CD4-positive, alpha-beta T cell (primary cell): ENCODE measurements at regions not wholly inside any gene's neighbourhood (a gene's known extent, or its start where the extent isn't known, plus 50 kb on each side); places are given as distances from the start of the nearest gene placed in this dataset.

ENCODE experiments used
- ATAC-seq: fragments of 200-7000 bp; cut with Tn5 transposase; one replicate; pipeline ENCODE4 v1.10.0; 2022; ENCODE audit warnings: mild to moderate bottlenecking; ENCODE audit not compliant: poor library complexity
- CTCF ChIA-PET: fragments of 350-600 bp; sonication (Branson Sonifier 250); formaldehyde crosslinking; loops from one replicate; lab custom pipeline; 2021; ENCODE audit warnings: antibody characterized with exemption, inconsistent platforms; lab: Charles Lee
- POLR2A ChIA-PET: fragments of 350-600 bp; sonication (Branson Sonifier 250); formaldehyde crosslinking; loops from one replicate; lab custom pipeline; 2021; ENCODE audit warnings: antibody characterized with exemption, inconsistent platforms; lab: Charles Lee
- DNase-seq, 14 experiments: peaks; one replicate each; pipeline ENCODE4 v3.0.0-alpha.2; 2013 to 2020; ENCODE audit warnings: mixed read lengths in 2 of 14
- H3K27ac ChIP-seq, 2 donors: one replicate each; pipeline versions ENCODE4 v1.5.1 to v1.7.0; 2013; ENCODE audit warnings: low read length in 2 of 2, low read depth in 1 of 2, mild to moderate bottlenecking in 1 of 2
- H3K27me3 ChIP-seq, 2 experiments: 1 replicate in 1 of 2; 2 replicates in 1 of 2; pipeline versions ENCODE4 v1.6.1 to v1.7.0; 2013; ENCODE audit warnings: low read length in 2 of 2, control low read depth in 1 of 2, mild to moderate bottlenecking in 1 of 2, moderate library complexity in 1 of 2; ENCODE audit not compliant: insufficient read depth in 2 of 2, control insufficient read depth in 1 of 2
- H3K36me3 ChIP-seq: one replicate; pipeline ENCODE4 v1.6.1; 2013; ENCODE audit warnings: low read length, control low read depth; ENCODE audit not compliant: insufficient read depth
- H3K4me1 ChIP-seq: one replicate; pipeline ENCODE4 v1.6.1; 2013; ENCODE audit warnings: low read length, control low read depth; ENCODE audit not compliant: insufficient read depth
- H3K4me3 ChIP-seq: one replicate; pipeline ENCODE4 v1.5.1; 2013; ENCODE audit warnings: mild to moderate bottlenecking, low read length, moderate library complexity
- H3K9me3 ChIP-seq, 2 experiments: 1 replicate in 1 of 2; 2 replicates in 1 of 2; pipeline versions ENCODE4 v1.6.1 to v1.7.0; 2013; ENCODE audit warnings: low read length in 2 of 2, mild to moderate bottlenecking in 2 of 2, control low read depth in 1 of 2, moderate library complexity in 1 of 2; ENCODE audit not compliant: control insufficient read depth in 1 of 2, insufficient read depth in 1 of 2
- H3K27ac Mint-ChIP-seq: one replicate; pipeline ENCODE4 v1.8.0; 2020; ENCODE audit warnings: mixed read lengths
- H3K27me3 Mint-ChIP-seq: one replicate; pipeline ENCODE4 v1.8.0; 2021; ENCODE audit warnings: mixed read lengths
- H3K36me3 Mint-ChIP-seq: one replicate; pipeline ENCODE4 v1.8.0; 2021; ENCODE audit warnings: low read depth, mixed read lengths
- H3K4me1 Mint-ChIP-seq: one replicate; pipeline ENCODE4 v1.8.0; 2021; ENCODE audit warnings: low read depth, mixed read lengths
- H3K4me3 Mint-ChIP-seq: one replicate; pipeline ENCODE4 v1.8.0; 2020; ENCODE audit warnings: mild to moderate bottlenecking, mixed read lengths
- H3K9me3 Mint-ChIP-seq: one replicate; pipeline ENCODE4 v1.8.0; 2020; ENCODE audit warnings: mixed read lengths
- intact Hi-C, 2 experiments: fragments of 100-400 bp; cut with DNase I in 1 of 2; cut with micrococcal nuclease in 1 of 2; formaldehyde crosslinking; loops; one replicate each; pipeline versions ENCODE4 v1.15.1 to v1.9.0; 2023 to 2025; cut with DNase I, micrococcal nuclease
- TF ChIP-seq, protein P1 (sequence below): fragments of 200-600 bp; IDR thresholded peaks from one replicate; pipeline ENCODE4 v1.8.0; 2022; ENCODE audit warnings: antibody characterized with exemption, mild to moderate bottlenecking

DNA sequence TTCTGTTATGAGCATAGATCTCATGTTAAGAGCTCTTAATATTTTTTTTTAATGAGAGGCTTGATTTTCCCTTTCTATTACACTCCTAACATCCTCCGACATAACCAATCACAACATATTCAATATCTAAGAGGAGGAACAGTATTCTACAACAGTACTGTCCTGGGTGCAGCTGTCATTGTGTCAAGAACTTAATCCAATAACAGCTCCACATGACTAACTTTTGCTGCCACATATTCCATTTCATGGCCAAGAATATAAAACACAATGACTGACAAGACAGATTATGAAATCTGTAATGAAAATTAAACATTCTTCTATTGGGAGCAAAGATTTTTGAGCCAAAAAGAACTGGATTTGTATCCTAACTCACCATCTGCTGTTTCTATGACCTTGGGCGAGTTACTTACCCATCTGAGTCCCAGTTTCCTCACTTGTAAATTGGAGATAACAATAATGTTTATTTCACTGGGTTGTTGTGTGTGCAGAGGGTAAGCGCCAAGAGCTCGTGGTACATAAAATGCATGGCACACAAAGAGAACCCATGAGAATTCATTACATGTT, 405.6 kb downstream of the SPRY1 start:
- TF ChIP-seq, protein P1, sequence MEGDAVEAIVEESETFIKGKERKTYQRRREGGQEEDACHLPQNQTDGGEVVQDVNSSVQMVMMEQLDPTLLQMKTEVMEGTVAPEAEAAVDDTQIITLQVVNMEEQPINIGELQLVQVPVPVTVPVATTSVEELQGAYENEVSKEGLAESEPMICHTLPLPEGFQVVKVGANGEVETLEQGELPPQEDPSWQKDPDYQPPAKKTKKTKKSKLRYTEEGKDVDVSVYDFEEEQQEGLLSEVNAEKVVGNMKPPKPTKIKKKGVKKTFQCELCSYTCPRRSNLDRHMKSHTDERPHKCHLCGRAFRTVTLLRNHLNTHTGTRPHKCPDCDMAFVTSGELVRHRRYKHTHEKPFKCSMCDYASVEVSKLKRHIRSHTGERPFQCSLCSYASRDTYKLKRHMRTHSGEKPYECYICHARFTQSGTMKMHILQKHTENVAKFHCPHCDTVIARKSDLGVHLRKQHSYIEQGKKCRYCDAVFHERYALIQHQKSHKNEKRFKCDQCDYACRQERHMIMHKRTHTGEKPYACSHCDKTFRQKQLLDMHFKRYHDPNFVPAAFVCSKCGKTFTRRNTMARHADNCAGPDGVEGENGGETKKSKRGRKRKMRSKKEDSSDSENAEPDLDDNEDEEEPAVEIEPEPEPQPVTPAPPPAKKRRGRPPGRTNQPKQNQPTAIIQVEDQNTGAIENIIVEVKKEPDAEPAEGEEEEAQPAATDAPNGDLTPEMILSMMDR = no peak
- ChIA-PET POLR2A (no interaction called here), CTCF (no interaction called here)
- Mint-ChIP-seq H3K36me3 (no peaks in the 10 kb centered on the region), H3K9me3 (peaks cover 11% of the 10 kb centered on the region), H3K27me3 (peaks cover 10% of the 10 kb centered on the region), H3K4me1 (no peaks in the 10 kb centered on the region), H3K27ac (no peak overlapping the region), H3K4me3 (no peak overlapping the region)
- Histone ChIP-seq H3K4me3 (no peak overlapping the region), H3K9me3 (no peaks in the 10 kb centered on the region), H3K4me1 (no peaks in the 10 kb centered on the region), H3K27me3 (no peaks in the 10 kb centered on the region), H3K36me3 (no peaks in the 10 kb centered on the region), H3K27ac (no peak overlapping the region)
- ATAC-seq = no peak
- intact Hi-C loops = no loop called here
- no peak for DNase-seq

GRCh38 chr4:123802933-123803332, 406.3 kb downstream of the SPRY1 start:
- Histone ChIP-seq H3K4me3 (no peak overlapping the region), H3K27me3 (no peaks in the 10 kb centered on the region), H3K4me1 (no peaks in the 10 kb centered on the region), H3K36me3 (no peaks in the 10 kb centered on the region), H3K9me3 (no peaks in the 10 kb centered on the region), H3K27ac (no peak overlapping the region)
- Mint-ChIP-seq H3K4me3 (no peak overlapping the region), H3K4me1 (no peaks in the 10 kb centered on the region), H3K27ac (no peak overlapping the region), H3K36me3 (no peaks in the 10 kb centered on the region), H3K27me3 (peaks cover 10% of the 10 kb centered on the region), H3K9me3 (peaks cover 10% of the 10 kb centered on the region)
- no peak for DNase-seq
- TF ChIP-seq, protein P1 = no peak
- POLR2A ChIA-PET = no interaction called here
- intact Hi-C loops = no loop called here
- CTCF ChIA-PET = no interaction called here
- ATAC-seq = no peak

- Mint-ChIP-seq H3K27ac (no peak overlapping the region), H3K4me1 (no peaks in the 10 kb centered on the region), H3K36me3 (no peaks in the 10 kb centered on the region), H3K4me3 (no peak overlapping the region), H3K27me3 (peaks cover 10% of the 10 kb centered on the region), H3K9me3 (peaks cover 5% of the 10 kb centered on the region)
- TF ChIP-seq, protein P1 = no peak
- no peaks in the 10 kb centered on the region for H3K27me3 ChIP-seq
- DNase-seq (no peak), ATAC-seq (no peak)
- no peaks in the 10 kb centered on the region for H3K4me1 ChIP-seq
- H3K9me3 ChIP-seq = no peaks in the 10 kb centered on the region
- ChIA-PET CTCF (no interaction called here), POLR2A (no interaction called here)
- no peak overlapping the region for H3K4me3 ChIP-seq
- intact Hi-C loops = no loop called here
- no peak overlapping the region for H3K27ac ChIP-seq
- no peaks in the 10 kb centered on the region for H3K36me3 ChIP-seq
Measured at GRCh38 chr4:123804196-123804721, 407.7 kb downstream of the SPRY1 start.
